Activated CD4-positive, alpha-beta T cell treated with anti-CD3 and anti-CD28 coated beads, Interleukin-2, amount 50 U/mL, for 16 hours (primary cell): ENCODE measurements at regions not wholly inside any gene's neighbourhood (a gene's known extent, or its start where the extent isn't known, plus 50 kb on each side); places are given as distances from the start of the nearest gene placed in this dataset.

ENCODE experiments used
- DNase-seq: peaks from one replicate; pipeline ENCODE4 v3.0.0-alpha.2; 2020

GRCh38 chr15:70269991-70270751 is 172.5 kb upstream of the TLE3 start:
- DNase-seq, result no peak

GRCh38 chr15:70269311-70269911 is 171.7 kb upstream of the TLE3 start:
- DNase-seq, result no peak

DNA sequence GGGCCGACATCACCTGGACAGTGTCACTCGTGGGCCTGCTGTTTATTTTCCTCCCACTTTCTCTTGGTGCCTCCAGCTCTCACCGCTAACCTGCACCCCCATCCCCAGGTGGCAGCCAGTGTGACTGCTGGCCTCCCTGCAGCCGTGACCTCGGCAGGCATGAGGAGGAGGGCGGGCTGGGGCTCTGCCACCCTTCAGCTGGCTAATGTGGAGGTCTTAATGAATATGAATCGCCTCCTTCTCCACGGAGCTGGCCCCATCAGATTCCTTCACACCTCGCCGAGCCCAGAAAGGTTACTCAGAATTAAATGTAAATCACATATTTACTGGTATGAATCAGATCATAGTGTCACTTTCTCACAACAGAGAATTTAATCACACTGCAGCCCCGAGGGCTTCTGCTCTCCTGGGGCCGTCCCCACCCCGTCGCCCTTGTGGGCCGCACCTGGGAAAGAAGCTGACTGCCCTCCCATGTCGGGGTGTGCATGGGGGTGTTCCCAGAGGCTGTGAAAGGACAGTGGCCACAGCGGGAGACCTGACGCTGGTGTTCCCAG is 171.1 kb upstream of the TLE3 start:
- DNase-seq, result no peak

- no peak for DNase-seq
Observed at GRCh38 chr15:70267879-70268278, 170.2 kb upstream of the TLE3 start.

GRCh38 chr15:70267306-70267705 is 169.6 kb upstream of the TLE3 start:
- DNase-seq, result no peak

GRCh38 chr15:70266412-70267121 is 168.8 kb upstream of the TLE3 start:
- DNase-seq, result no peak

- DNase-seq, result no peak
Observed at GRCh38 chr15:70265986-70266385, 168.3 kb upstream of the TLE3 start.

DNA sequence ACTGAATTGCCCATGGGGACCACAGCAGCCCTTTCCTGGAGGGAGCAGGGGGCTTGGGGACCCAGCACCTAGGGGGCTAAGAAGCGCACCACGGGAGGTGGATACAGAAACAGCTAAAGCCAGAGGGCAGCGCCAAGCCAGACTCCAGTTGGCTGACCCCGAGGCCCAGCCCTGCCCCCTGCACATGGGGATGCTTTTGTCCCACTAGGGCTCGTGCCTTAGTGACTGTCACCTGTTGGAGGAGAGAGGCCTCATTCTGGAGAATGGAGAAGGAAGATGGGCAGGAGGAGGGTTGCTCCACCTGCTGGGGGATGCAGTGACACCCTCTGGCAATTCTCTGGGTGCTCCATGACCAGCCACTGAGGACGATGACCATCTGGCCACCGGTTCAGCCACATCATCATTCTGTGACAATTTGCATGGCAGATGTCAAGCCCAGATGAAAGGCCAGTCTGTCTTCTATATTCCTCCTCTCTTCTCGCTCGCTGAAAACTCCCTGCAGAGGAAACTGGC is 167.8 kb upstream of the TLE3 start:
- DNase-seq, result no peak

DNA sequence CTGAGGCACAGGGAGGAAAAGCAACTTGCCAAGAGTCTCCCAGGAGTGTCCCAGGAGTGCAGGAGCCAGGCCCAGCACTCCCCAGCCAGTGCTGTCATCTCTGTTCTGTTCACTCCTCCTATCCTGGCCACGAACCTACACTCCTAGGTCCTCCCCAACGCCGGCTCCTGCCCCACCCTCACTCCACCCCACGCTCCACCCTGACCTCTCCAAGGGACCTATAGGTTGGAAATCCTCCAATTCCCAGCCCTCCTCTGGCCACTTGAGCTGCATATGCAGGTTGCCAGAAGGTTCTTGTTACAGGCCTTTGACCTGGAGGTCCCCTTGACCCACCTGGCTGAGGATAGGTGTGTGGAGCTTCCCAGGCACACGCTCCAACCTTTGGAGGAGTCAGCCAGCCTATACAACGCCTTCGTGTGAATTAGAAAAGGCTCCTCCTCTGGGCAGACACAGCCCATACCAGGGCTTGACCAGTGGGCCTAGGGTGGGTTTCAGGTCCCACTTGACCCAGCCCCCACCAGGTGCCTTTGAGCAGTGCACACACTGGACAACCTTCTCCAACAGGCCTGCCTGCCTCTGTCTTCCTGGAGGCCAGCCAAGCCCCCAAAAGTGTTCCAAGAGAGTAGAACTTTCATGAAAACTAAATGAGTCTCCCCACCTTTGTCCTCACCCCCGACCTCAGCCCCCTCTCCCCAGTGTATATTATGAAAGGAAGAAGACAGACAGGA is 167.2 kb upstream of the TLE3 start:
- no peak for DNase-seq

DNA sequence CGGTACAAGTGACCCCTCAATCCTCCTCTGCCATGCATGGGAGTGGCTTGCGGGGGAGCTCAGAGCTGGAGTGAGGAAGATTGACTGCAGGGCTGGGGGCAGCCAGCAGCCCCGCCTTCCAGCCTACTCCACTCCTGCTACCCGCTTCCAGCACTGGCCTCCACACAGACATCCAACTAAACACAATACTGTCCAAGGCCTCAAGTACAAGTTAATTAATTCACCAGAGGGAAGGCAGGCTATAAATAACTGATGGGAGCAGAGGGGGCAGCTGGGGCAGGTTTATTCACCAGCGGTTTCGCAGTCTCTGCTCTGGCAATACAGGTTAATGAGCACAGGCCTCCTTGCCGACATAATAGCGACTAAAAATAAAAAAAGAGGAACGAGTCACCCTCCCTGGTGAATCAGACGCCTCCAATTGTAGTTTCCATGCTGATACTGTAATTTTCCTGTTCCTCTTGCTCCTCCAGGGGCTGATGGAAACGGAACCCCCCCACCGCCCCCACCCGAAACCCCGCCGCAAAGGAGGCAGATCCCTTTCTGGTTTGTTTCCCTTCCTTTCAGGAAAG is 166.4 kb upstream of the TLE3 start:
- DNase-seq, result no peak

DNA sequence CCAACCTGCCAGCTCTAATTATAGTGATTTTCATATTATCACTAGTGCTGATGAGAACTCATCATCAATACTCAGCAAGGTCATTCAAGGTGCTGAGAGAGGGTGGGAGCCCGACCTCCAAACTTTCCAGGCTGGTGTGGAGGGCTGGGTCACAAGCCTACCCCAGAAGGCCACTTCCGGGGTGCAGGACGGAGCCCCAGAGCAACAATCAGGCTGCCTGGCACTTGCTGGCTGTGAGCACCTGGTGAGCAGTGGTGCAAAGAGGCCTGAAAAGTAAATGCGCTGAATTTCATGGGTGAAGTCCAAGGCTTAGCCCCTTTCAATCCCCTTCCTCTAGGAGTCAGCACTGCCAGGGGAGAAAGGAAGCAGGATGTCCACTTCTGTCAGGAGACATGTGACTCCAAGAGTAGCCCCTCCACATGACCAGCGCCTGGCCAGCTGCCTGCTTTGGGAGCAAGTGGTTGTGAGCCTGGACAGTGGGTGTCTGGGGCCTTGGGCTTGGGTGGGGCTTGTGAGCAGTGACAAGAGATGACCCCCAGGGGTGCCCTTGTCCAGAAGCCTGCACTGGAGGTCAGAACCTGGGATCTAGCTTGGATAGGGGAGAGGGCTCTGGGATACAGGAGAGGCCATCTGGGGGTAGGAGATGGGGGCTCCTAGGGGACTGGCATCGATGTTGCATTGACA is 165.0 kb upstream of the TLE3 start:
- DNase-seq, result no peak

DNA sequence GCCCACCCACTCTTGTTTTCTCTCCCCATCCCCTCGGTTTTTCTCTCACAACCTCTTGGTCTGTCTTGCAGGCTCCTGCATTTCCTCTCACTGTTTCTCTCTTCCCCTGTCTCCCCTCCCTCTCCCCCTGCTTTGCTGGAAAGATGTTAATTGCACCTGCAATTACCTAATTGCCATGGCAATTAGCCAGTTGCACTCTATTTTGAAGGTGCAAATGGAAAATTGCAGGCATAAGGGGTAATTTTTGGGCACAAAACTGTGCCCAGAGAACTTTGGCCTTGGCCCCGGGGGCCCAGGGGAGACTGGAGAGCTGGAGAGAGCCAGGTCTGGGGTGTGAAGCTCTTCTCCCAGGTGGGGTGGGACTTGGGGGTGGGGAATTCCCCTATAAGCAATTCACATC is 164.5 kb upstream of the TLE3 start:
- DNase-seq, result no peak

DNA sequence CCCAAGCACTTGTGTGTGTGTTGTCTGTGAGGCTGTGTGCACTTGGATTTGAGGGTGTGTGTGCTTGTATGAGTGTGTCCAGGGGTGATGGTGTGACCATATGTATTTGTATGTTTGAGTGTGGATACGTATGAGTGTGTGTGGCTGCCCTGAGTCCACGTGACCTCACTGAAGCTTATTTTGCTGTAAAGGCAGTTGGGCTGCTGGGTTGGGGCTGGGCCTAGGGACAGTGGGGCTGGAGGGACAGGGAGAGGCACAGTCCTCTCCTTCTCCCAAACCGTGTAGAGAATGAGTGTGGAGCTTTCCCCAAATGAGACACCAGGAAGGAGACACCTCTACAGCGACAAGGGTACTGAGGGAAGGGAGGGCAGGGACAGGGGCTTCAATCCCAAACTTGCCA is 163.4 kb upstream of the TLE3 start:
- no peak for DNase-seq

GRCh38 chr15:70260580-70260979 is 162.9 kb upstream of the TLE3 start:
- DNase-seq, result no peak

- no peak for DNase-seq
Observed at GRCh38 chr15:70259640-70260508, 162.2 kb upstream of the TLE3 start.

GRCh38 chr15:70259028-70259424 is 161.3 kb upstream of the TLE3 start:
- DNase-seq, result peak; percentile 45

- peak; percentile 68 for DNase-seq
Observed at GRCh38 chr15:70258369-70259027, 160.8 kb upstream of the TLE3 start.

DNA sequence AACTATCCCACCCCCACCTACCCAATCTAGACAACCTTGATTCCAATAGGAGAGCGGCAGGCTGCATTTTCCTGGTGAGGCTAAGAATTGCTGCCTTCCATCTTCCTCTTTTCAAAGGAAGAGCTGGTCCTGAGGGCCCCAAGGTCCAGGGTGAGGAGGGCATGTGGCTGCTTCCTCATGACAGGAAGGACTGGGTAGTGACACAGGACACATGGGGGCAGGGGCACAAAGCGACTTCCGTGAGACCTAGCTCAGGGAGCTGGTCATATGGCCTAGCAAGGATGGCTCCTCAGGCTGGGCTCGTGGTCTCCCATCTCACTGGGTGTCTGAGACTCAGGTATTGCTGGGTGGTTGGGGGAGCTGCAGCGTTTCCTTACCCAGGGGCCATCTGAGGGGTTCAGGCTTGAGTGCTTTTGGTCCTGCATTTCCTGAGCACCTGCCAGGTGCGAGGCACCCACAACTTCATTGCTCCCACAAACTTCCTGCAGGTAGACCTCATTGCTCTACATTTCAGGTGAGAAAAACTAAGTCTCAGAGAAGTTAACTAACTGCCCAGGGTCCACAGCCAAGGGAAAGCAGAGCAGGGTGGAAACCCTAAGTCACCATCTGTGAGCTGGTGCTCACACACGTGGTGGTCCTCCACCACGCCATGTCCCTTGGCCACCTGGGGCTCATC is 160.0 kb upstream of the TLE3 start:
- no peak for DNase-seq

- DNase-seq, result no peak
Observed at GRCh38 chr15:70257047-70257446, 159.3 kb upstream of the TLE3 start.
